Activated CD4-positive, alpha-beta T cell treated with anti-CD3 and anti-CD28 coated beads for 24 hours (primary cell): ENCODE measurements at regions not wholly inside any gene's neighbourhood (a gene's known extent, or its start where the extent isn't known, plus 50 kb on each side); places are given as distances from the start of the nearest gene placed in this dataset.
"Not testable (repeated sequence)": the region's sequence is repeated elsewhere in the genome, so short reads cannot be mapped to it uniquely, and the experiment has no call there.

ENCODE experiments used
- DNase-seq, 2 donors: peaks; one replicate each; pipeline ENCODE4 v3.0.0-alpha.2; 2020; ENCODE audit warnings: low read depth in 2 of 2

DNA sequence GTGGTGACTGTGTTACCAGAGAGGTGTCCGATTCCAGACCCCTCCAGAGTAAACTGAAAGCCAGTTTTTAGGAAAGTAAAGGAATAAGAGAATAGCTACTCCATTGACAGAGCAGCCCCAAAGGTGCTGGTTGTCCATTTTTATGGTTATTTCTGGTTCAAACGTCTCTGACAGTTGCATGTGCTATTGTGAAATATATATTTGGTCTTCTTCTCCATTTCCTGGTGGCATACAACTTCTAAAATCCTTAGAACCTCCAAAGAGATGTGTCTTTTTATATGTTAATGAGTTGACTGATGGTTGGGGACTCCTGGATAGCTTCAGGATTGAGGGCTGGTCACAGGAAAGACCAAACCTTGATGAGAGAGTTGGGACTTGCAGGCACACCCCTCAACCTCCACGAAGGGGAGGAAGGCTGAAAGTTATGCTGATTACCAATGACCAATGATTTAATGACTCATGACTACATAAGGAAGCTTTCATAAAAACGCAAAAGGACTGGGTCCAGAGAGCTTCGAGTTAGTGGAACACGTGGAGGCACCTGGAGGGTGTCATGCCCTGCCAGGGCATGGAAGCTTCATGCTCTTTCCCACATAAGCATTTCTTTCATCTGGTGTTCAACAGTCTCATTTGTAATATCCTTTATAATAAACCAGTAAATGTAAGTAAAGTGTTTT is 100.7 kb downstream of the SLC16A1 start:
- no peak for DNase-seq

DNA sequence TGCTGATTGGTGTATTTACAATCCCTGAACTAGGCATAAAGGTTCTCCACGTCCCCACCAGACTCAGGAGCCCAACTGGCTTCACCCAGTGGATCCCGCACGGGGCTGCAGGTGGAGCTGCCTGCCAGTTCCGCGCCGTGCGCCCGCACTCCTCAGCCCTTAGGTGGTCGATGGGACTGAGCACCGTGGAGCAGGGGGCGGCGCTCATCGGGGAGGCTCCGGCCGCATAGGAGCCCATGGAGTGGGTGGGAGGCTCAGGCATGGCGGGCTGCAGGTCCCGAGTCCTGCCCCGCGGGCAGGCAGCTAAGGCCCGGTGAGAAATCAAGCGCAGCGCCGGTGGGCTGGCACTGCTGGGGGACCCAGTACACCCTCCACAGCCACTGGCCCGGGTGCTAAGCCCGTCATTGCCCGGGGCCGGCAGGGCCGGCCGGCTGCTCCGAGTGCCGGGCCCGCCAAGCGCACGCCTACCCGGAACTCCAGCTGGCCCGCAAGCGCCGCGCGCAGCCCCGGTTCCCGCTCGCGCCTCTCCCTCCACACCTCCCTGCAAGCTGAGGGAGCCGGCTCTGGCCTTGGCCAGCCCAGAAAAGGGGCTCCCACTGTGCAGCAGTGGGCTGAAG is 101.5 kb downstream of the SLC16A1 start:
- DNase-seq: not testable (repeated sequence)

DNA sequence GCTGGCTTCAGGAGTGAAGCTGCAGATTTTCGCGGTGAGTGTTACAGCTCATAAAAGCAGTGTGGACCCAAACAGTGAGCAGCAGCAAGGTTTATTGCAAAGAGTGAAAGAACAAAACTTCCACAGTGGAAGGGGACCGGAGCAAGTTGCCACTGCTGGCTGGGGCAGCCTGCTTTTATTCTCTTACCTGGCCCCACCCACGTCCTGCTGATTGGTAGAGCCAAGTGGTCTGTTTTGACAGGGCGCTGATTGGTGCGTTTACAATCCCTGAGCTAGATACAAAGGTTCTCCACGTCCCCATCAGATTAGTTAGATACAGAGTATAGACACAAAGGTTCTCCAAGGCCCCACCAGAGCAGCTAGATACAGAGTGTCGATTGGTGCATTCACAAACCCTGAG is 102.1 kb downstream of the SLC16A1 start:
- not testable (repeated sequence) for DNase-seq

DNA sequence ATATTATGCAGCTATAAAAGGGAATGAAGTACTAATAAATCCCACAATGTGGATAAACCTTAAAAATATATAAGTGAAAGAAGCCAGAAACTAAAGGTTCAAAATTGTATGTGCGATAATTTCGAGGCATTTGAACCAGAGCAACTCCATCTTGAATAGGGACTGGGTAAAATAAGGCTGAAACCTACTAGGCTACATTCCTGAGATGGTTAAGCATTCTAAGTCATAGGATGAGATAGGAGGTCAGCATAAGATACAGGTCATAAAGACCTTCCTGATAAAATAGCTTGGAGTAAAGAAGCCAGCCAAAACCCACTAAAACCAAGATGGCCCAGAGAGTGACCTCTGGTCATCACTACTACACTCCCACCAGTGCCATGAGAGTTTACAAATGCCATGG is 103.1 kb downstream of the SLC16A1 start:
- no peak for DNase-seq

DNA sequence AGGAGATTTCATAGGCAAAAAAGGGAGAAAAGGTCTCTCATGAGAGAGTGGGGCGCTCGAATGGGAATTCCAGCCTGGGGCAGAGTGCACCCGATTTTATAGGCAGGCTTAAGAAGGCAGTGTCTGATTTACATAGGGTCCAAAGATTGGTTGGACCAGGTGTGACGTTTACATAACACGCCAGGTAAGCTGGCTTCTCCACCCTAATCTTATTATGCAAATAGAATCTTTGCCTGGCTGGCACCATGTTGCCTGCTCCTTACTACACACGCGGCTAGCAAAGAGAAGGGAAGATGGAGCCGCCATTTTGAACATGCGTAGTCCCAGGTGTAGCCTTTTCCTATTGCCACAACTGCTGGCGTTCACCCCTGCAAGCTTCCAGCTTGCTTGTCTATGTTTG is 103.7 kb downstream of the SLC16A1 start:
- no peak for DNase-seq

DNA sequence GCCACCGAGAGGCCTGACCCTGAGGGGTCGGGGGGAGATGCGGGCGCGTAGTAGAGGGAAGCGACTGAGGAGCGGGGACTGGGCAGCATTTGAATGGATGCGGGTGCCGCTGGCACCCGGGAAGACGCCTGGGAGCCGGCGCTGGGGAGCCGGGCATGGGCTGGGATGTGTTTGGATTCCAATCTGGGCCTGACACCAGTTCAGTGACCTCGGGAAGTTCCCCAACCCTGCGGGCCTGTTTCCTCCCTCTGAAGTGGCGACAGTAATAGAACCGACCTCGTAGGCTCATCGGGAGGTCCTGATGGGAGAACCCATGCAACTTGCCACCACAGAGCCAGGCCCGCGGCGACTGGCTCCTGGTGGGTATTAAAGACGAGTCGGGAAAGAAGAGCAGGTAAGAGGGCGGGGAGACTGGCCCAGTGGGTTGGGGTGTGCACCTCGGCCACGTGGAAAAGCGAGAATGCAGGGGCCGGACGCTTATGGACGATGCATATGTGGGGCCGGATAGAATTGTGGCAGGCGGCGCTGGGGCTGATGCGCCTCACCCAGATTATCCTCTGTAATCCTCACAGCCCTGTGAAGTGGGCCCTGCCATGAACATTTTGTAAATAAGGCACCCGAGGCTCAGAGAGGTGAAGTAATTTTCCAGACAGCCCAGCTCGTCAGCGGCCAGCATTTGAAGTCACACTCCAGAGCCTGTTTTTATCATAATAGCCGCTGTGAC is 105.8 kb downstream of the SLC16A1 start:
- no peak for DNase-seq

DNA sequence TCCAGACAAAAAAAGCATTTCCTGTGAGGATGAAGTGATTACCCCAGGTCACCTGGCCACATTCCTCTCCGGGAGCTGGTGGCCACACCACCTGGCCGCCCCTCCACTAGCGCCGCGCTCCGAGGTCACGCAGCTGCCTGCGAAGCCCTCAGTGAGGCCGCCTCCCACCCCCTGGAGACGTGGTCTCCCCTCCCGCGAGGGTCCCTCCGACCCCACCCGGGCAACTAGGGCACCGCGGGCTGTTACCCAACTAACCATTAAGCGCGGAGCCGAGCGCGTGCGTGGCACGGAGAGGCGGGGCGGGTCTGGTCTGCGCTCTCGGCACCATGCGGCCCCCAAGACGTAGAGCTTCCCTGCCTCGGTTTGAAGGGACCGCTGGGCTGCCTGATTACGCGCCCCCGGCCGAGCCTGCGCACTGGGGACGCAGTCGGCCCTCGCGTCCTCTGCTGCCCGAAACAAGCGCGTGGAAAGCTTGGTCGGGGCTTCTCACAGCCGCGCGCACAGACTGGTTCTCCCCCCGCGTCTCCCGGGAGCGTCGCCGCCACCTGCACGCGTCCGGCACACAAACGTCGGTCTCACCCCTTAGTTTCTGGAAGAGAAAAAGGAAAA is 106.5 kb downstream of the SLC16A1 start:
- no peak for DNase-seq

DNA sequence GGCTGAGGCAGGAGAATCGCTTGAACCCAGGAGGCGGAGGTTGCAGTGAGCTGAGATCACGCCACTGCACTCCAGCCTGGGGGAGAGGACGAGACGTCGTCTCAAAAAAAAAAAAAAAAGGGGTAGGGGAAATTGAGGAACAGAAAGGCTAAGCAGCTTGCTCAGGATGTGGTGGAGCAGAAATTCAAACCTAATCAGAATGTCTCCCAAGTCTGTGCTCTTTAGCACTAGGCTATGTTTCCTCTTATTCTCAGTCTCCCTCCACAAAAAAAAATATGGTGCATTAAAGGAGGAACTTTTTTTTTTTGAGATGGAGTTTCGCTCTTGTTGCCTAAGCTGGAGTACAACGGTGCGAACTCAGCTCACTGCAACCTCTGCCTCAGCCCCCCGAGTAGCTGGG is 114.2 kb downstream of the SLC16A1 start:
- no peak for DNase-seq

DNA sequence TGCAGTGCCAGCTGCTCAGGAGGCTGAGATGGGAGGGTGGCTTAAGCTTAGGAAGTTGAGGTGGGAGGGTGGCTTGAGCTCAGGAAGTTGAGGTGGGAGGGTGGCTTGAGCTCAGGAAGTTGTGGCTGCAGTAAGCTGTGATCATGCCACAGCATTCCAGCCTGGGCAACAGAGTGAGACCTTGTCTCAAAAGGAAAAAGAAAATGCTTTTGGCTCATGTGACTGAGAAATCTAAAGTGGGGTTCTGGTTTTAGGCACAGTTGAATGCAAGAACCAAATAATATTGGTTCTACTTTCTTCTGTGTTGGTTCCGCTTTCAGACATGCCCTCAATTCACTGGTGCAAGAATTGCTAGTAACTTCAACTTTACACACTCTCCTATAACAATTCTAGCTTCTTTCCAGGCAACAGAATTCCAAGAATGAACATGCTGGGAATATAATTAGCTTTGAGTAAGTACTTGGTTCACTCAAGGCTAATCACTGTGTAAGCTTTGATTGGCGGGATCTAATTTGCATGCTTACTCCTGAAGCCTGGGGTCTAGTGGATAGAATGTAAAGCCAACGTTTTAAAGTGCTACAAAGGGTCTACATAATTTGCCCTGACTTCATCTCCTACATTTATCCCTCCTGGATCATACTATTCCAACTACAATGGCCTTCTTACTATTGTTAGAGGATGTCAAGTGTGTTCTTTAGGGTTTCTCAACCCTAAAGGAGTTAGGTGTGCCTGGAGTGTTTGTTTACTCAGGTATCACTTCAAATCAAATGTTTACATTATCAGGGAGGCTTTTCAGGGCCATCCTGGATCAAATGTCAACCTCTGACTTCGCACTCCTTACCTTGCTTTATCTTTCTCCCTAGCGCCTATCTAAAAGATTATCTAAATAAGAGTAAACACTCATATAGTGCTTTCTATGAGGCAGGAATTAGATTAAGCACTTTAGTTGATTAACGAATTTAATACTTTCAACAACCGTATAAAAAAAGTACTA is 115.1 kb downstream of the SLC16A1 start:
- no peak for DNase-seq

DNA sequence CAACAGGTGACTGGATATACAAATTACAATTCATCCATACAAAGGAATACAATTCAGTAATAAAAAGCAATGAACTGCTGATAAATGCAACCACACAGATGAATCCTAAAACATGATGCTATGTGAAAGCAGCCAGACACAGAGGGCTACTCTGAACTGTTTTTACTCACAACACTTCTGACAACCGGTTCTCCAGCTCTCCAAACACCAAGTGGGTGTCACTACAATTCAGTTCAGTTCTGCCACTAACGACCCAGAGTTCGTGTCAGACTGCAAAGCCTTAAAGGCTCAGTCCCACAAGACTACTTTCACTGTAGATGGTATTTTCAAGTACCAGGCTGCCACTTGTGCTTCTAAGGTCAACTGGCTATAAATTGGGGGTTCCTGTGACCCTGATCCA is 119.4 kb downstream of the SLC16A1 start:
- DNase-seq: no peak

DNA sequence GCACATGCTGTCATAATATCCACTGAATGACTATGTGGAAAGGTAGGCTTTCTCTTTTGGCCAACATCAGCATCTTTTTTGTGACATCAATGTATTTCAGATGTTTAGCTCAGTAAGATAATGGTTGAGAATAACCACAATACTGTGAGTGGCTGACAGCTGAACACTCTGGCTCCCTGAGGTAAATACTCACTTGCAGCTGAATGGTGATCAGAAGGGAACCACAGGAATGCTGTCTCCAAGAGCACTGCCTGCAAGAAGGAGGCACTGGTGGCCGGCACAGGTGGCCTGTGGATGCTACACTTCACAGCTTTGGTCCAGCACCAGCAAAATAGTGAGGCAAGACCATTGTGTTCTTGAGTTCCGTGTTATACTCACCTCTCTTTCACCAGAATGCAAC is 118.7 kb upstream of the PPM1J start:
- no peak for DNase-seq

DNA sequence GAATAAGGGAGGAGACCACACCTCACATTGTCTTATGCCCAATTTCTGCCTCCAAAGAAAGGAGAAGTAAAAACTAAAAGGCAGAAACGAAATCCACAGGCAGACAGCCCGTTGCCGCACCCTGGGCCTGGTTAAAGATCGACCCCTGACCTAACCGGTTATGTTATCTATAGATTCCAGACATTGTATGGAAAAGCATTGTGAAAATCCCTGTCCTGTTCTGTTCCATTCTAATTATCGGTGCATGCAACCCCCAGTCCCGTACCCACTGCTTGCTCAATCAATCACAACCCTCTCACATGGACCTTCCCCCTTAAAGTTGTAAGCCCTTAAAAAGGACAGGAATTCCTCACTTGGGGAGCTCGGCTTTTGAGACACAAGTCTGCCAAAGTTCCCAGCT is 117.1 kb upstream of the PPM1J start:
- not testable (repeated sequence) for DNase-seq

DNA sequence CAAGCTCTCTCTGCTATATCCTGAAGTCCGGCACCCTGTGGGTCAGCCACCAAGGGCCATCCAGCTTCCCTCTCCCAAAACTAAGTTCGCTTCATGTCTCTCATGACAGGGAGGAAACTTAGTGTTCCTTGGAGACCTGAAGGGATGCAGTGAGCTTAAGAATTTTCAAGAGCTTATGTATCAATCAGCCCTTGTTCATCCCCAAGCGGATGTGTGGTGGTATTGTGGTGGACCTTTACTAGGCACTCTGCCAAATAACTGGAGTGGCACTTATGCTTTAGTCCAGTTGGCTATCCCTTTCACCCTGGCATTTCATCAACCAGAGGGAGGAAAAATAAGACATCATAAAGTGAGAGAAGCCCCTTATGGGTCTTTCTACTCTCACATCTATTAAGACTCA is 114.6 kb upstream of the PPM1J start:
- not testable (repeated sequence) for DNase-seq

DNA sequence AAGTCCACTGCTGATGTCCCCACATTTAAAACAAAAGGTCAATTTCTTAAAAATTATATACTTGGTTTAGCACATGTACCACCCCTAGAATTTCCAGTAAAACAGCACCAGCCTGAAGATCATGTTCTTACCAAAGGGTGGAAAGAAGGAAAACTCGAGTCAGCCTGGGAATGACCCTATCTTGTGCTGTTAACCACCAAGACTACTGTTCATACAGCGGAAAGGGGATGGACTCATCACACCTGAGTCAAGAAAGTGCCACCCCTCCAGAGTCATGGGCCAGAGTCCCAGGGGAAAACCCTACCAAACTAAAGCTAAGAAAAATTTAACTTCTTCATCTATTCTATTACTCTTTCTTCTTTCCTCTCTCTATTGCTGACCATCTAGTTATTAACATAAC is 113.6 kb upstream of the PPM1J start:
- no peak for DNase-seq

DNA sequence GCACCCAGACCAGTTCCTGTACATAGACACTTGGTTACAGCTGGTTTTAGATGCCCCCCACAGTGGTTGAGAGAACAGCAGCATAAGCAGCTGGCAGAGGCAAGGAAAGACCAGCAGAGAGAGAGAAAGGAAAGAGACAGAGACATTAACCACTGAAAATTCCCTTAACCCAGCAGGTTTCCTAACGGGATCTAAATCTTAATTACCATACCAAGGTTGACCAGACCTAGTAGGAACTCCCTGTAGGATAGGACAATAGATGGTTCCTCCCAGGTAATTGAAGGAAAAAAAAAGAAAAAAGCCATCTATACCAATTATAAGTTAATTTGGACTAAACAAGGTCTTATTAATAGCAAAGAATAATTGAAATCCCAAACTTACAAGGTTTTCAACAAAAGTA is 112.3 kb upstream of the PPM1J start:
- DNase-seq: not testable (repeated sequence)

DNA sequence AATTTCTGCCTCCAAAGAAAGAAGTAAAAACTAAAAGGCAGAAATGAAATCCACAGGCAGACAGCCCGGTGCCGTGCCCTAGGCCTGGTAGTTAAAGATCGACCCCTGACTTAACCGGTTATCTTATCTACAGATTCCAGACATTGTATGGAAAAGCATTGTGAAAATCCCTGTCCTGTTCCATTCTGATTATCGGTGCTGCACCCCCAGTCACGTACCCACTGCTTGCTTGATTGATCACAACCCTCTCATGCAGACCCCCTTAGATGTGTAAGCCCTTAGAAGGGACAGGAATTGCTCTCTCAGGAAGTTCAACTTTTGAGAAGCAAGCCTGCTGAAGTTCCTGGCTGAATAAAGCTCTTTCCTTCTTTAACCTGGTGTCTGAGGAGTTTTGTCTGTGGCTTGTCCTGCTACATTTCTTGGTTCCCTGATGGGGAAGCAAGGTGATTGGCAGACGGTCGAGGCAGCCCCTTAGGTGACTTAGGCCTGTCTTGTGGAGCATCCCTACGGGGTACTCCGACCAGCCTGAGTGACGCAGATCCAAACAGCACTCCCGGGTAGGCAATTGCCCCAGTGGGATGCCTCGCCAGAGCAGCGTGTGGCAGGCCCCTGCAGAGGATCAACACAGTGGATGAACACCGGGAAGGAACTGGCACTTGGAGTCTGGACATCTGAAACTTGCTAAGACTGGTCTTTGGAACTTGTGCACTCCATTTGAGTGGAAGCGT is 111.2 kb upstream of the PPM1J start:
- no peak for DNase-seq

DNA sequence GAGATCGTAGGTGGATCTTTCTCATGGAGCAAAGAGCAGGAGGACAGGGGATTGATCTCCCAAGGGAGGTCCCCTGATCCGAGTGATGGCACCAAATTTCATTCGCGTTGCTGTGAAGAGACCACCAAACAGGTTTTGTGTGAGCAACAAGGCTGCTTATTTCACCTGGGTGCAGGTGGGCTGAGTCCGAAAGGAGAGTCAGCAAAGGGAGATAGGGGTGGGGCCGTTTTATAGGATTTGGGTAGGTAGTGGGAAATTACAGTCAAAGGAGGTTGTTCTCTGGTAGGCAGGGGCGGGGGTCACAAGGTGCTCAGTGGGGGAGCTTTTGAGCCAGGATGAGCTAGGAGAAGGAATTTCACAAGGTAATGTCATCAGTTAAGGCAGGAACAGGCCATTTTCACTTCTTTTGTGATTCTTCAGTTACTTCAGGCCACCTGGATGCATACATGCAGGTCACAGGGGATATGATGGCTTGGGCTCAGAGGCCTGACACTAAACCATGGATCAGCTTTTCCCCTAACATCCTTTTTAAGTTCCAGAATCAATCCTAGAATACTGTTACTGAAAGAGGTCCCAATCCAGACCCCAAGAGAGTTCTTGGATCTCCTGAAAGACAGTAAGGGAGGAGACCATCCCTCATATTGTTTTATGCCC is 110.6 kb upstream of the PPM1J start:
- DNase-seq: not testable (repeated sequence)

DNA sequence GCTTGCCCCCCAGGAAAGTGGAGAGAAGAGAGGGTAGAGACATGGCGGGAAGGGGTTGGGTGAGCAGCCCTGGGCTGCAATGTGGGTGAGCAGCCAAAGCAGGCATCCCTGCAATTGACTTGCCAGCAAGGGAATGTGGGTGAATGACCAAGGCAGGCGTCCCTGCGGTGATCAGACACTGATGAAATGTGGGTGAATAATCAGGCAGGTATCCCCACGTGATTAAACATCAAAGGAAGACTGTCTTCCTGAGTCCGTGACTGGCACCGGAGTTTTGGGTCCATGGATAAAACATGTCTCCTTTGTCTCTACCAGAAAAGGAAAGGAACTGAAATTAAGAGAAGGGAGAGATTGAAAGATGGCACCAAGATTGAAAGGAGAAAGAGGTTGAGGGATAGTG is 109.9 kb upstream of the PPM1J start:
- not testable (repeated sequence) for DNase-seq

DNA sequence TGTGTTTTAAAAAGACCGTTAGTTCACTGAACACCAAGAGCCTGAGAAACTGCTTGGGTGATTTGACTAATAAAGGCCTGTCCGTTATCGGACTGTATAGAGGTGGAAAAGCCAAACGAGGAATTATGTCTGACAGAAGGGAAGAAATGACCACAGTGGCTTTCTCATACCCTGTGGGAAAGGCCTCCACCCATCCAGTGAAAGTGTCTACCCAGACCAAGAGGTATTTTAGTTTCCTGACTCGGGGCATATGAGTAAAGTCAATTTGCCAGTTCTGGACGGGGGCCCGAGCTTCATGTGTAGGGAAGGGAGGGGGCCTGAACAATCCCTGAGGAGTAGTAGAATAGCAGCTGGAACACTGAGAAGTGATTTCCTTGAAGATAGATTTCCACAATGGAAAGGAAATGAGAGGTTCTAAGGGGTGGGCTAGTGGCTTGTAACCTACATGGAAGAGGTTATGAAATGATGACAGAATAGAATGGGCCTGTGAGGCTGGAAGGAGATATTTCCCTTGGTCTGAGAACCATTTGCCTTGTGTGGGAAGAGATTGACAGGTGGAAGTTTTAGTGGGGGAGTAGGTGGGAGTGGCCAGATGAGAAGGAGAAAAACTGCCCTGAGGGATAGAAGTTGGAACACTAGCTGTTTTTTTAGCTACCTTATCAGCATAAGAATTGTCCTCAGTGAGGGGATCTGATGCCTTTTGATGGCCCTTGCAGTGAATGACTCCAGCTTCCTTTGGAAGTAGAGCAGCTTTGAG is 106.4 kb upstream of the PPM1J start:
- DNase-seq: not testable (repeated sequence)
